Spleen (tissue), 7 donors: ENCODE measurements at regions not wholly inside any gene's neighbourhood (a gene's known extent, or its start where the extent isn't known, plus 50 kb on each side); places are given as distances from the start of the nearest gene placed in this dataset.

ENCODE experiments used
- CTCF ChIP-seq, 11 experiments: fragments of 200-600 bp in 7 of 11; fragments of 450-650 bp in 4 of 11; sonication (generic) in 4 of 11; IDR thresholded peaks in 8 of 11; conservative IDR thresholded peaks in 3 of 11; 1 replicate in 7 of 11; 2 replicates in 4 of 11; pipeline versions ENCODE4 v1.4.0 to v1.8.0; 2016 to 2021; ENCODE audit warnings: antibody characterized with exemption in 11 of 11, inconsistent platforms in 4 of 11, mild to moderate bottlenecking in 1 of 11
- POLR2A ChIP-seq, 3 donors: fragments of 450-650 bp; IDR thresholded peaks; one replicate each; pipeline ENCODE4 v1.5.1; 2017; ENCODE audit warnings: antibody characterized with exemption in 3 of 3, mild to moderate bottlenecking in 1 of 3
- donor health status: DM: no; HTN: no; CAD: no; lungs with moderate emphysema.
- donor health status: DM: no; HTN: no; CAD: no.
- donor health status: DM: no; HTN: no; CAD: no.

GRCh38 chr11:131185915-131186314 is 184.5 kb upstream of the NTM start:
- TF ChIP-seq CTCF (IDR thresholded peaks at IDR 0.05 in 8 of 11, conservative IDR thresholded peaks at IDR 0.05 in 3 of 11) (no peak), POLR2A (IDR thresholded peaks at IDR 0.05) (no peak)
